ENCODE measurements at regions not wholly inside any gene's neighbourhood (a gene's known extent, or its start where the extent isn't known, plus 50 kb on each side); places are given as distances from the start of the nearest gene placed in this dataset.

GRCh38 chr1:212231372-212231771, 53.8 kb upstream of the PPP2R5A start:
- in situ Hi-C loops (cut with MboI): no loop called here
- BruUV-seq (replicated peaks): no TSS peak
- POLR2A ChIA-PET: interaction anchor here (0.8 to 2.6 kb wide), 7 partner anchors 10 to 79 kb away, joined by 3 to 13 read pairs (median 6); no protein-coding TSS in a partner anchor
- Histone ChIP-seq H3K9me1 (ENCODE audit: control insufficient read depth, insufficient read depth, low read length) (no peaks in the 10 kb centered on the region), H3K4me2 (ENCODE audit: insufficient read depth, low read length) (no peak overlapping the region), H3K9ac (ENCODE audit: insufficient read depth in 1 of 2, low read depth in 2 of 2, low read length in 2 of 2) (no peak overlapping the region), H4K20me1 (replicated peaks; ENCODE audit: control insufficient read depth, insufficient read depth, low read length) (no peaks in the 10 kb centered on the region), H3K9me3 (replicated peaks; ENCODE audit: control insufficient read depth, insufficient read depth, low read depth, low read length) (no peaks in the 10 kb centered on the region), H3K4me3 (no peak overlapping the region), H3K36me3 (ENCODE audit: control insufficient read depth, insufficient read depth, low read length) (no peaks in the 10 kb centered on the region), H3K27me3 (ENCODE audit: control insufficient read depth in 2 of 2, insufficient read depth in 2 of 2, low read length in 2 of 2) (no peaks in the 10 kb centered on the region), H3K27ac (ENCODE audit: extremely low read depth, low read depth, low read length) (no peak overlapping the region), H3K4me1 (replicated peaks in 1 of 2; ENCODE audit: control insufficient read depth in 2 of 2, insufficient read depth in 2 of 2, low read length in 2 of 2) (peaks cover 18 to 41% of the 10 kb centered on the region in 2 experiments), H3K79me2 (ENCODE audit: control insufficient read depth, insufficient read depth, low read length) (no peaks in the 10 kb centered on the region), H2AFZ (ENCODE audit: low read depth, low read length) (peak overlapping the region; percentile 51)
- 42% methylated on average over 1 of the region's 1 CpG for WGBS (ENCODE audit: insufficient coverage, low coverage, missing lambda C conversion rate)
- FAIRE-seq (peak; percentile 73), ATAC-seq (peak; percentile 42), DNase-seq (ENCODE audit: extremely low read depth in 1 of 4, low spot score in 3 of 4) (peak in 1 of 4 experiments; percentile 42)
- CTCF ChIA-PET (ENCODE audit: low intra/inter-chr PET ratio): no interaction called here
- TF ChIP-seq THRAP3 (IDR thresholded peaks at IDR 0.05; ENCODE audit: borderline replicate concordance): no peak
- TF ChIP-seq SOX6 (IDR thresholded peaks at IDR 0.05): no peak
- TF ChIP-seq, protein P1, sequence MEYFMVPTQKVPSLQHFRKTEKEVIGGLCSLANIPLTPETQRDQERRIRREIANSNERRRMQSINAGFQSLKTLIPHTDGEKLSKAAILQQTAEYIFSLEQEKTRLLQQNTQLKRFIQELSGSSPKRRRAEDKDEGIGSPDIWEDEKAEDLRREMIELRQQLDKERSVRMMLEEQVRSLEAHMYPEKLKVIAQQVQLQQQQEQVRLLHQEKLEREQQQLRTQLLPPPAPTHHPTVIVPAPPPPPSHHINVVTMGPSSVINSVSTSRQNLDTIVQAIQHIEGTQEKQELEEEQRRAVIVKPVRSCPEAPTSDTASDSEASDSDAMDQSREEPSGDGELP (CRISPR knock-in tag; IDR thresholded peaks at IDR 0.05; ENCODE audit: borderline replicate concordance): no peak
- TF ChIP-seq, protein P2, sequence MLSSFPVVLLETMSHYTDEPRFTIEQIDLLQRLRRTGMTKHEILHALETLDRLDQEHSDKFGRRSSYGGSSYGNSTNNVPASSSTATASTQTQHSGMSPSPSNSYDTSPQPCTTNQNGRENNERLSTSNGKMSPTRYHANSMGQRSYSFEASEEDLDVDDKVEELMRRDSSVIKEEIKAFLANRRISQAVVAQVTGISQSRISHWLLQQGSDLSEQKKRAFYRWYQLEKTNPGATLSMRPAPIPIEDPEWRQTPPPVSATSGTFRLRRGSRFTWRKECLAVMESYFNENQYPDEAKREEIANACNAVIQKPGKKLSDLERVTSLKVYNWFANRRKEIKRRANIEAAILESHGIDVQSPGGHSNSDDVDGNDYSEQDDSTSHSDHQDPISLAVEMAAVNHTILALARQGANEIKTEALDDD (IDR thresholded peaks at IDR 0.05): peak; percentile 50
- TF ChIP-seq KAT7 (CRISPR knock-in tag; IDR thresholded peaks at IDR 0.05; ENCODE audit: borderline replicate concordance): no peak
- no peak for TF ChIP-seq HDAC1 (IDR thresholded peaks at IDR 0.05)
- TF ChIP-seq, protein P3, sequence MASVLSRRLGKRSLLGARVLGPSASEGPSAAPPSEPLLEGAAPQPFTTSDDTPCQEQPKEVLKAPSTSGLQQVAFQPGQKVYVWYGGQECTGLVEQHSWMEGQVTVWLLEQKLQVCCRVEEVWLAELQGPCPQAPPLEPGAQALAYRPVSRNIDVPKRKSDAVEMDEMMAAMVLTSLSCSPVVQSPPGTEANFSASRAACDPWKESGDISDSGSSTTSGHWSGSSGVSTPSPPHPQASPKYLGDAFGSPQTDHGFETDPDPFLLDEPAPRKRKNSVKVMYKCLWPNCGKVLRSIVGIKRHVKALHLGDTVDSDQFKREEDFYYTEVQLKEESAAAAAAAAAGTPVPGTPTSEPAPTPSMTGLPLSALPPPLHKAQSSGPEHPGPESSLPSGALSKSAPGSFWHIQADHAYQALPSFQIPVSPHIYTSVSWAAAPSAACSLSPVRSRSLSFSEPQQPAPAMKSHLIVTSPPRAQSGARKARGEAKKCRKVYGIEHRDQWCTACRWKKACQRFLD (CRISPR knock-in tag; IDR thresholded peaks at IDR 0.05): peak; percentile 55; the same call in 1 of the 2 replicates
- no peak for TF ChIP-seq EGR1 (conservative IDR thresholded peaks at IDR 0.05)
- TF ChIP-seq ZNF12 (CRISPR knock-in tag; IDR thresholded peaks at IDR 0.05): peak; percentile 96
- no peak for TF ChIP-seq GTF3C2 (IDR thresholded peaks at IDR 0.05; ENCODE audit: borderline replicate concordance, extremely low read depth, insufficient read length)
- 0 out of 2 replicates have a peak, but pooled peaks have one; percentile 15 for TF ChIP-seq ETV1 (tag; conservative IDR thresholded peaks at IDR 0.05; ENCODE audit: low read depth)
- intact Hi-C loops (cut with micrococcal nuclease): no loop called here
